CD4-positive, CD25-positive, alpha-beta regulatory T cell (primary cell): ENCODE measurements at regions not wholly inside any gene's neighbourhood (a gene's known extent, or its start where the extent isn't known, plus 50 kb on each side); places are given as distances from the start of the nearest gene placed in this dataset.

Experiments
- ATAC-seq, 2 donors: fragments of 150-1000 bp; cut with Tn5 transposase; one replicate each; pipeline ENCODE4 v1.10.0; 2021; ENCODE audit warnings: low read depth in 2 of 2, moderate number of reproducible peaks in 2 of 2, moderate library complexity in 1 of 2
- DNase-seq, 3 donors: peaks; one replicate each; pipeline versions ENCODE4 v3.0.0 to v3.0.0-alpha.2; 2012 to 2022; ENCODE audit warnings: mixed read lengths in 1 of 3
- H3K27ac ChIP-seq: one replicate; pipeline ENCODE4 v1.7.0; 2013; ENCODE audit warnings: mild to moderate bottlenecking, low read length; ENCODE audit not compliant: insufficient read depth, poor library complexity, severe bottlenecking
- H3K27me3 ChIP-seq: one replicate; pipeline ENCODE4 v1.7.0; 2013; ENCODE audit warnings: low read length; ENCODE audit not compliant: control insufficient read depth, insufficient read depth
- H3K36me3 ChIP-seq: one replicate; pipeline ENCODE4 v1.7.0; 2013; ENCODE audit warnings: mild to moderate bottlenecking, low read length, moderate library complexity; ENCODE audit not compliant: control insufficient read depth, insufficient read depth
- H3K4me1 ChIP-seq: 2 replicates; pipeline ENCODE4 v1.7.0; 2013; ENCODE audit warnings: mild to moderate bottlenecking, low read length; ENCODE audit not compliant: insufficient read depth, control insufficient read depth, poor library complexity, severe bottlenecking
- H3K4me3 ChIP-seq: one replicate; pipeline ENCODE4 v1.7.0; 2013; ENCODE audit warnings: low read depth, mild to moderate bottlenecking, low read length, moderate library complexity
- H3K9me3 ChIP-seq, 2 experiments: 1 replicate in 1 of 2; 2 replicates in 1 of 2; pipeline ENCODE4 v1.7.0; 2013; ENCODE audit warnings: low read length in 2 of 2, mild to moderate bottlenecking in 1 of 2, moderate library complexity in 1 of 2; ENCODE audit not compliant: control insufficient read depth in 2 of 2
- H3K27ac Mint-ChIP-seq, 3 donors: one replicate each; pipeline ENCODE4 v1.8.0; 2020 to 2022; ENCODE audit warnings: mild to moderate bottlenecking in 3 of 3, mixed read lengths in 3 of 3, moderate library complexity in 2 of 3
- H3K27me3 Mint-ChIP-seq: one replicate; pipeline ENCODE4 v1.8.0; 2022; ENCODE audit warnings: mild to moderate bottlenecking, mixed read lengths
- H3K36me3 Mint-ChIP-seq: one replicate; pipeline ENCODE4 v1.8.0; 2020; ENCODE audit warnings: mixed read lengths
- H3K4me1 Mint-ChIP-seq, 4 donors: one replicate each; pipeline ENCODE4 v1.8.0; 2020 to 2022; ENCODE audit warnings: mixed read lengths in 4 of 4, mild to moderate bottlenecking in 1 of 4
- H3K4me3 Mint-ChIP-seq, 4 donors: one replicate each; pipeline ENCODE4 v1.8.0; 2020 to 2022; ENCODE audit warnings: mild to moderate bottlenecking in 4 of 4, mixed read lengths in 4 of 4, moderate library complexity in 3 of 4
- H3K9me3 Mint-ChIP-seq, 7 donors: one replicate each; pipeline ENCODE4 v1.8.0; 2020 to 2022; ENCODE audit warnings: mixed read lengths in 7 of 7, mild to moderate bottlenecking in 3 of 7, moderate library complexity in 2 of 7

DNA sequence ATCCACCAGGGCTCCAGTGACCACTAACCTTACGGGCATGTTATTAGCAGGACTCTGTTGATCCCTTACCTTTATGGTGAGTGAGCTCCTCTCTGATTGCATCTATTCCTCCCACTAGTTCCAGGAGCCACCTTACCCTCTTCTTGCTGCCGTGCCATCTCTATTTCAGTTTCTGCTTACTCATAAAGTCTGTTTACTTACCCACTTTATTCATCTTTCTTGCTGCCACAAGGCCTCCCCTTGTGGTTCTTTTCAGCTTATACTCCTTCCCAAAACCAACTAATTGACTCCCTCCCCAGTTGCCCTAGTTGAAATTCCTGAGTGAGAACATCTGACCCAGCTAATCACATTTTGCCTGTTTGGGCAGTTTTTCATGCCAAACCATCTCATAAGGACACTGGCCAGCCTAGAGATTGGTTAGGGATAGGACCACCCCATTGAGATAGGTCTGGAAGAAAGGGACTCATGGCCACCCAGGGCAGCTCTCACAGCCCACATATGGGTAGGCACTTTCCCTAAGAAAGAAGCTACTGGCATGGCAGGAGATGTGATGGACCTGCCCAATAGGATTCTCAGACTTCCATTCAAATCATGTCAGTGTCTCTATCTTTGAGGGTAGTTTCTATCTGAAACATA lies 412.7 kb downstream of the EFNA5 start:
- Mint-ChIP-seq H3K27me3 (peaks cover 5% of the 10 kb centered on the region), H3K27ac (no peak overlapping the region), H3K36me3 (no peaks in the 10 kb centered on the region), H3K4me3 (no peak overlapping the region), H3K4me1 (peaks cover 0 to 4% (median 0%) of the 10 kb centered on the region in 4 donors), H3K9me3 (peaks cover 0 to 7% (median 0%) of the 10 kb centered on the region in 7 donors)
- no peaks in the 10 kb centered on the region for H3K27me3 ChIP-seq
- no peaks in the 10 kb centered on the region for H3K9me3 ChIP-seq
- no peak overlapping the region for H3K27ac ChIP-seq
- no peaks in the 10 kb centered on the region for H3K36me3 ChIP-seq
- DNase-seq: no peak
- no peak for ATAC-seq
- H3K4me1 ChIP-seq: no peaks in the 10 kb centered on the region
- no peak overlapping the region for H3K4me3 ChIP-seq

DNA sequence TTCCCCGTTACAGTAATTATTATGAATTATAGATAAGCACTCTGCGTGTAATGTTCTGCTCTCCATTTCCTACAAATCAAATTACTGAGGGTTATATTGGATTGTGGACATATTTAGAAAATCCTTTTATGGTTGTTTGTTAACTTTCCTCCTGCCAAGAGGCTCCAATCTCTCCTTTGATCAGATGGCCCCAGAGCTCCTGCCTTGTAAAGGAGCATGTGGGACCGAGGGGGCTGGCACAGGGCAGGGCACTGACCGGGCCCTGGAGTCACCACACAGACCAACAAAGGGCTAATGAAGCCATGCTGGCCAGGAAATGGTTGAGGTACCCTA lies 415.9 kb downstream of the EFNA5 start:
- peaks cover 5% of the 10 kb centered on the region for H3K27me3 Mint-ChIP-seq
- H3K4me1 ChIP-seq: no peaks in the 10 kb centered on the region
- no peak overlapping the region for H3K27ac ChIP-seq
- H3K36me3 Mint-ChIP-seq: no peaks in the 10 kb centered on the region
- peaks cover 0 to 7% (median 0%) of the 10 kb centered on the region in 7 donors for H3K9me3 Mint-ChIP-seq
- no peak overlapping the region for H3K27ac Mint-ChIP-seq
- H3K4me3 ChIP-seq: no peak overlapping the region
- DNase-seq (no peak), ATAC-seq (no peak)
- no peaks in the 10 kb centered on the region for H3K4me1 Mint-ChIP-seq
- no peaks in the 10 kb centered on the region for H3K9me3 ChIP-seq
- H3K27me3 ChIP-seq: no peaks in the 10 kb centered on the region
- H3K36me3 ChIP-seq: no peaks in the 10 kb centered on the region
- no peak overlapping the region for H3K4me3 Mint-ChIP-seq

DNA sequence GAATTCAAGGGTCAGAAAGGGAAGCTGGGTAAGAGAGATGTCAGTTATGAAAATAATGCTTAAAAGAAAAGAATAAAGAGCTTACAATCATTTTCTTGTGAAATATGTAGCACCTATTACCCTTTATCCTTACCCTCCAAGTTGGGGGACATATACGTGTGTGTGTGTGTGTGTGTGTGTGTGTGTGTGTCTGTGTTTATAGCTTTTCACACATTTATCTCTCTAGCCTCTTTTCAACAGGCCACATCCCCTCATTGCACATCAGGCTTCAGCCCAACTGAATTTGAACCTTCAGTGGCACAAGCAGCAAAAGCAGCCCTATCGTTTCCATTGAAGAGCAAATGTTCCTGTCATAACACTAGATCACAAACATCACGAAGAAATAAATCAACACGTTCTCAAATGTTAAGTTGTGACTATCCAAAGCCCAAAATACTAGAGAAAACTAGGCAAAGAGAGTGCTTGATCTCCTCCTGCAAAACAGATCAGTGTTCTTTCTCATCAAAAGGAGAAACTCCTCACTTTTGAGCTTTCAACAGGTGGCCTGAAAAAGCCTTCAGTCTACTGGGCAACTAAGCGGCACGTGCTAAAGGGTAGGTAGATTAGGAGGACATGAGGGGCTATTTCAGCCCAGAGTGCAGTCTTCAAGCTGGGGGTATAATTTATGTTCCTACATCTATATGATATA lies 416.4 kb downstream of the EFNA5 start:
- no peak overlapping the region for H3K4me3 Mint-ChIP-seq

DNA sequence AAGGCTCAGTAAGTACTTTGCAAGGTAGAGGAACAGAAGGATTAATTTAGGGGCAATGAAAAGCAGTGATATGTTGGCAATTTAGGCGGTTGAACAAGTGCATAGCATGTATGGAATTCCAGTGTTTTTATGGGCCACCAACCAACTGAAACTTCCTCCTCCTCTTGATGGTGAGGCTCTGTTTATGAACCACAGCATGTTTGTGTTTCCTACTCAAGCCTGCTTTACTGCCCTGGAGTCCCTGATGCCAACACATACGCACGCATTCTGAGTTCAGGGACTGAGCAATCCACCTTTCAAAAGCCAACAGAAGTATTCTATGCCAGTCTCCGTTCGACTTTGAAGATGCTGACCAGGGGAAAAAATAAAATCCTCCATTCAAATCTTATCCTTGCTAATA lies 417.5 kb downstream of the EFNA5 start:
- H3K4me1 ChIP-seq: no peaks in the 10 kb centered on the region
- H3K36me3 Mint-ChIP-seq: no peaks in the 10 kb centered on the region
- H3K4me3 ChIP-seq: no peak overlapping the region
- H3K4me1 Mint-ChIP-seq: no peaks in the 10 kb centered on the region
- no peak overlapping the region for H3K27ac Mint-ChIP-seq
- no peak overlapping the region for H3K4me3 Mint-ChIP-seq
- no peaks in the 10 kb centered on the region for H3K27me3 ChIP-seq
- H3K9me3 Mint-ChIP-seq: peaks cover 0 to 7% (median 0%) of the 10 kb centered on the region in 7 donors
- no peaks in the 10 kb centered on the region for H3K36me3 ChIP-seq
- ATAC-seq: no peak
- H3K27ac ChIP-seq: no peak overlapping the region
- no peaks in the 10 kb centered on the region for H3K9me3 ChIP-seq
- DNase-seq: no peak
- no peaks in the 10 kb centered on the region for H3K27me3 Mint-ChIP-seq

More for the DNA sequence above, 416.4 kb downstream of the EFNA5 start:
- Histone ChIP-seq H3K27ac (no peak overlapping the region), H3K9me3 (no peaks in the 10 kb centered on the region), H3K36me3 (no peaks in the 10 kb centered on the region), H3K4me1 (no peaks in the 10 kb centered on the region), H3K4me3 (no peak overlapping the region), H3K27me3 (no peaks in the 10 kb centered on the region)
- peaks cover 5% of the 10 kb centered on the region for H3K27me3 Mint-ChIP-seq
- no peak for DNase-seq
- H3K27ac Mint-ChIP-seq: no peak overlapping the region
- peaks cover 0 to 7% (median 0%) of the 10 kb centered on the region in 7 donors for H3K9me3 Mint-ChIP-seq
- no peaks in the 10 kb centered on the region for H3K4me1 Mint-ChIP-seq
- no peak for ATAC-seq
- H3K36me3 Mint-ChIP-seq: no peaks in the 10 kb centered on the region

DNA sequence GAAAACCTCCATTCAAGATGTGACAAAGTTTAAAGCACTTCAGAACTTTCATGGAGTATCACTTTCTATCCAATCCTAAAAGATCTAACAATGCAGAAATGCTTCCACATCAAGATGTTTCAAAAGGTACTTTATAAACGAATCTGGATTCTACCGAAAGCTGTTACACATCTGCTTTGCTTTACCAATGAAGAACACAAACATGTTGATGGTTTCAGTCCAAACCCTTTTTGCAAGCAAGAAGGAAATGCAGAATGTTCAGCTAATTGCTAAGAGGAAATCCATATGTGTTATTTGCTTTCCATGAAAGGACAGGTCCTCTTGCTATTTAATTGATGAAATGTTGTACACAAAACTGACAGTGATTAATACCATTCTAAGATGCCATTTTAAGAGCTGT lies 419.6 kb downstream of the EFNA5 start:
- Mint-ChIP-seq H3K4me1 (no peaks in the 10 kb centered on the region), H3K4me3 (no peak overlapping the region), H3K36me3 (no peaks in the 10 kb centered on the region), H3K9me3 (peaks cover 0 to 7% (median 0%) of the 10 kb centered on the region in 7 donors), H3K27me3 (no peaks in the 10 kb centered on the region), H3K27ac (no peak overlapping the region)
- H3K4me1 ChIP-seq: no peaks in the 10 kb centered on the region
- no peak overlapping the region for H3K27ac ChIP-seq
- DNase-seq: no peak
- no peaks in the 10 kb centered on the region for H3K27me3 ChIP-seq
- H3K9me3 ChIP-seq: no peaks in the 10 kb centered on the region
- ATAC-seq: no peak
- no peak overlapping the region for H3K4me3 ChIP-seq
- no peaks in the 10 kb centered on the region for H3K36me3 ChIP-seq

DNA sequence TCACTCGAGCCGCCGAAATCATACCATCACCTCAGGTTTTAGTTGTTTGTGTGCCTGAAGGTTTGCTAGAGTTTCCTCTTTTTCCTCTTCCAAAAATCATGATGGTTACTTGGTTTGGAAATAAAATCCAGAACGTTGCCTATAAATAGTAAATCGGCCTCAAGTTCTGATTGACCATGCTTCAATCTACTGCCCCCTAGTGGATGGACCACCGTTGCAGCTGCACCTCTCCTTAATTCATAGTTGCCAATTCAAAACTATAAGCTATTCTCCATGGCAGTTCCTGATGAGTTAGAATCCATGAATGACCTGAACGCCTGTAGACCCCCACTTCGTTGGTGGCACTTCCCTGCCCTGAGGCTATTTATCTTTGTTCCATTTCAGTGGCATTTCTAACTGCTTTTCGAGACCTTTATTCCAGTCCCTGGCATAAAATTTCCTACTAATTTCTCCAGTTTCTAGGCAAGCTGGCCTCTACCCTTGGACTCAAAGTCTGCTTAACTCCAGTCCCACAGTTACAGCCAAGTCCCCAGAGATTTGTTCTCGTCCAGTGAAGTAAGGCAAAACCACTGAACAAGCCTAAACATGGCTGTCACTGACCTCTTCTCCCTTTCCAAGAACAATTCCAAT lies 422.6 kb downstream of the EFNA5 start:
- no peak overlapping the region for H3K4me3 ChIP-seq
- no peaks in the 10 kb centered on the region for H3K4me1 ChIP-seq
- no peaks in the 10 kb centered on the region for H3K27me3 Mint-ChIP-seq
- no peak overlapping the region for H3K27ac ChIP-seq
- peaks cover 0 to 7% (median 1%) of the 10 kb centered on the region in 7 donors for H3K9me3 Mint-ChIP-seq
- no peak for ATAC-seq
- no peaks in the 10 kb centered on the region for H3K9me3 ChIP-seq
- DNase-seq: peak in 1 of 3 donors; percentile 37
- H3K27ac Mint-ChIP-seq: no peak overlapping the region
- no peaks in the 10 kb centered on the region for H3K36me3 Mint-ChIP-seq
- H3K36me3 ChIP-seq: no peaks in the 10 kb centered on the region
- no peaks in the 10 kb centered on the region for H3K27me3 ChIP-seq
- H3K4me3 Mint-ChIP-seq: no peak overlapping the region
- H3K4me1 Mint-ChIP-seq: no peaks in the 10 kb centered on the region

DNA sequence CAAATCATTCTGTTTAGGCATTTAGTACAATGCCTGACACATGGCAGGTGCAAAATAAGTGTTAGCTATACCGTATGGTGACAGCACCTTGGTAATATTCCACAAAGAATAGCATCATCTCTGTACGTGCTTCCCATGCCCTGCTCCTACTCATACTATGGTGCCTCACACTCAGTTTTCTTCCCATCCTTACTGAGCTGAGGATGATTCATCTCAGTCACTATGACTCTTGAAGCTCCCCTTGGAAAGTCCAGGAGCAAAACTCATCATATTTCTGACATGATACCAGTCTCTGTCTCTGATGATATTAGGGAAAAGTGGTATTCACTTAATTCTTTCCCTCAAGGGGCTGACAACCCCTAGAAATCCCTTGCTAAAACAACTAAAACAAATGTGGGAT lies 423.3 kb downstream of the EFNA5 start:
- no peak overlapping the region for H3K27ac ChIP-seq

DNA sequence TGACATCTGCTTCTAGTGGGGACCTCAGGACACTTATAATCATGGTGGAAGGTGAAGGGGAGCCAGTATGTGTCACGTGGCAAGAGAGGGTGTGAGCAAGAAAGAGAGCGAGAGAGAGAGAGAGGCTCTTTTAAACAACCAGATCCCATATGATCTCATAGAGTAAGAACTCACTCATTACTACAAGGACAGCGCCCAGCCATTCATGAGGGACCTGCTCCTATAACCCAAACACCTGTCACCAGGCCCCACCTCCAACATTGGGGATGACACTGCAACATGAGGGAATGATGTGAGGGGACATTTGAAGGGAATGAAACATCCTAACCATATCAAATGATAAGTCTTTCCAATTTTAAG lies 427.5 kb downstream of the EFNA5 start:
- Histone ChIP-seq H3K27ac (no peak overlapping the region), H3K36me3 (no peaks in the 10 kb centered on the region), H3K4me1 (no peaks in the 10 kb centered on the region), H3K9me3 (no peaks in the 10 kb centered on the region), H3K27me3 (no peaks in the 10 kb centered on the region), H3K4me3 (no peak overlapping the region)
- peaks cover 0 to 7% (median 1%) of the 10 kb centered on the region in 7 donors for H3K9me3 Mint-ChIP-seq
- no peaks in the 10 kb centered on the region for H3K36me3 Mint-ChIP-seq
- H3K27ac Mint-ChIP-seq: no peak overlapping the region
- ATAC-seq (no peak), DNase-seq (no peak)
- H3K27me3 Mint-ChIP-seq: no peaks in the 10 kb centered on the region
- no peak overlapping the region for H3K4me3 Mint-ChIP-seq
- no peaks in the 10 kb centered on the region for H3K4me1 Mint-ChIP-seq

More for the DNA sequence above, 423.3 kb downstream of the EFNA5 start:
- ATAC-seq: no peak
- H3K4me3 ChIP-seq: no peak overlapping the region
- H3K27me3 Mint-ChIP-seq: no peaks in the 10 kb centered on the region
- no peaks in the 10 kb centered on the region for H3K4me1 Mint-ChIP-seq
- H3K27me3 ChIP-seq: no peaks in the 10 kb centered on the region
- no peaks in the 10 kb centered on the region for H3K36me3 ChIP-seq
- H3K9me3 ChIP-seq: no peaks in the 10 kb centered on the region
- DNase-seq: no peak
- no peak overlapping the region for H3K27ac Mint-ChIP-seq
- no peaks in the 10 kb centered on the region for H3K4me1 ChIP-seq
- H3K9me3 Mint-ChIP-seq: peaks cover 0 to 9% (median 1%) of the 10 kb centered on the region in 7 donors
- H3K36me3 Mint-ChIP-seq: no peaks in the 10 kb centered on the region
- H3K4me3 Mint-ChIP-seq: no peak overlapping the region
